Subcutaneous abdominal adipose tissue (tissue), 5 donors: ENCODE measurements at regions not wholly inside any gene's neighbourhood (a gene's known extent, or its start where the extent isn't known, plus 50 kb on each side); places are given as distances from the start of the nearest gene placed in this dataset.
"Not testable (repeated sequence)": the region's sequence is repeated elsewhere in the genome, so short reads cannot be mapped to it uniquely, and the experiment has no call there.

Experiments
- H3K27ac ChIP-seq: one replicate; pipeline ENCODE4 v1.7.0; 2013; ENCODE audit warnings: low read depth, mild to moderate bottlenecking, inconsistent platforms, low read length, moderate library complexity
- H3K27me3 ChIP-seq, 5 donors: one replicate each; pipeline ENCODE4 v1.7.0; 2013; ENCODE audit warnings: low read length in 5 of 5, inconsistent platforms in 1 of 5; ENCODE audit not compliant: control insufficient read depth in 5 of 5, insufficient read depth in 4 of 5
- H3K36me3 ChIP-seq, 5 donors: one replicate each; pipeline ENCODE4 v1.7.0; 2013; ENCODE audit warnings: low read length in 5 of 5; ENCODE audit not compliant: control insufficient read depth in 5 of 5, insufficient read depth in 5 of 5
- H3K4me1 ChIP-seq, 5 donors: one replicate each; pipeline ENCODE4 v1.7.0; 2013; ENCODE audit warnings: low read length in 5 of 5, mild to moderate bottlenecking in 3 of 5, moderate library complexity in 1 of 5; ENCODE audit not compliant: control insufficient read depth in 5 of 5, insufficient read depth in 5 of 5
- H3K4me3 ChIP-seq, 5 donors: one replicate each; pipeline ENCODE4 v1.7.0; 2013; ENCODE audit warnings: low read length in 5 of 5, low read depth in 1 of 5
- H3K9ac ChIP-seq, 5 donors: one replicate each; pipeline ENCODE4 v1.7.0; 2013; ENCODE audit warnings: low read length in 5 of 5, mild to moderate bottlenecking in 4 of 5, moderate library complexity in 3 of 5
- H3K9me3 ChIP-seq, 5 donors: one replicate each; pipeline ENCODE4 v1.7.0; 2013; ENCODE audit warnings: low read length in 5 of 5; ENCODE audit not compliant: control insufficient read depth in 5 of 5
- donor health status: healthy.
- donor health status: healthy.
- donor health status: healthy.
- donor health status: healthy.
- donor health status: healthy.

DNA sequence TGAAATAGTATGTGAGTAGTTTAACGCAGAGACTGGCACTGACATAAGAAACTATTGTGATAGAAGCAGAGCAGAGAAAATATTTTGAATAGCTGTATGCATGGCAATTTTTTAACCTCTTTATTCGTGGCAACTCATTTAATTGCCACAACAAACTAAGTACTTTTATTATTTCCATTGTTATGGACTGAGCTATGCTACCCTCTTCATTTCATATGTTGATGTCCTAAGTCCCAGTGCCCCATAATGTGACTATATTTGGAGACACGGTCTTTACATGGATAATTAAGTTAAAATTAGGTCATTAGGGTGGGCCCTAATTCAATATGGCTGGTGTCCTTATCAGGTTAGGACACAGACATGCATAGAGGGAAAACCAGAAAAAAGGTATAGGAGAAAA is 86.1 kb upstream of the PRSS3 start:
- no peaks in the 10 kb centered on the region for H3K4me1 ChIP-seq
- no peak overlapping the region for H3K27ac ChIP-seq
- H3K9me3 ChIP-seq = no peaks in the 10 kb centered on the region
- no peak overlapping the region for H3K4me3 ChIP-seq
- H3K27me3 ChIP-seq = no peaks in the 10 kb centered on the region
- no peaks in the 10 kb centered on the region for H3K36me3 ChIP-seq
- no peak overlapping the region for H3K9ac ChIP-seq

DNA sequence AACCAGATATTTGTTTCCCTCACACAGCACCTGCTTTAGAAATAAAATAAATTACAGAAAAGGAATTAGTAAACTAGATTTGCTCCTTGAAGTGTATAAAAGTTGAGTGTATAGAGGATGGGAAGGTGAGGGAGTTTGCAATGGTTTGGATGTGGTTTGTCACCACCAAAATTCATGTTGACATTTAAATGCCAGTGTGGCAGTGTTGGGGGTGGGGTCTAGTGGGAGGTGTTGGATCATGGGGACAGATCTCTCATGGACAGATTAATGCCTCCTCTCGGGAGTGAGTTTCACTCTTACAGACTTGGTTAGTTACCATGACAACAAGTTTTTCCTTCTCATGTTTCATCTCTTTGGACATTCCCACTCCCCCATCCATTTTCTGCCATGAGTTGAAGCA is 83.9 kb upstream of the PRSS3 start:
- not testable (repeated sequence) for H3K4me1 ChIP-seq, H3K9me3 ChIP-seq, H3K27me3 ChIP-seq, H3K9ac ChIP-seq, H3K27ac ChIP-seq, H3K4me3 ChIP-seq, H3K36me3 ChIP-seq

DNA sequence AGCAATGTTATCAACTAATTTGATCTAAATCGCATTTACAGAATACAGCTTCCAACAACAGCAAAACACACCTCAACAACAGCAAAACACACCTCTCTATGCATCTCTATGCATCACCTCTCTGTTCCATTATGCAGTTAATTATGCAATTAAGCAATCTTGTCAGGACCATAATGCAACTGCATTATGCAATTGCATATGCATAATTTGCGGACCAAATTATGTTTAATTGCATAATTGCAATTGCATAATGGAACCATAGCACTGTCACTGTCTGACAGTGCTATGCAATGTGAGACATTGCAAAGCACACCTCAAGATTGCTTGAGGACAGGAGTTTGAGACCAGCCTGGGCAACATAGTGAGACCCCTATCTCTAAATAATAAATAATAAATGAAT is 80.4 kb upstream of the PRSS3 start:
- Histone ChIP-seq H3K27me3 (no peaks in the 10 kb centered on the region), H3K4me3 (no peak overlapping the region), H3K9ac (no peak overlapping the region), H3K27ac (no peak overlapping the region), H3K36me3 (no peaks in the 10 kb centered on the region), H3K9me3 (no peaks in the 10 kb centered on the region), H3K4me1 (peaks cover 0 to 16% (median 4%) of the 10 kb centered on the region in 5 donors)

DNA sequence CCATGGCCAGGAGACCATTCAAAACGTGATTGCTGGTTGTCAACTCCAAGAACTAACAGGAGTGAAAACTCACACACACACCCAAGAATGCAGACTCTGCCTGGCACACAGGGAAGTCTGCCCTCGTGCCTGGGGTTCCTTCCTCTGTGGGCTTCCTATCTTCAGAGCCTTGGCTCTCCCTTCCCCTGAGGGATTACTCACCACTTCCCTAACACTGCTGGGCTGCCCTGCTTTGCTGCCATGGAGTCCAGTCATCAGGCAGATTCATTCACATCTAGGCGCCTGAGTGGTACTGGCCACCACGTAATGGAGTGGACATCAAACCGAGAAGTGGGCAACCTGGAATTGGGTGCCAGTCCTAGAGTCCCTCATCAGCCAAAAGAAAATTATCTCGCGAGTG is 76.4 kb upstream of the PRSS3 start:
- Histone ChIP-seq H3K4me1 (peaks cover 0 to 20% (median 9%) of the 10 kb centered on the region in 5 donors), H3K36me3 (no peaks in the 10 kb centered on the region), H3K27me3 (no peaks in the 10 kb centered on the region), H3K9ac (no peak overlapping the region), H3K27ac (no peak overlapping the region), H3K4me3 (no peak overlapping the region), H3K9me3 (no peaks in the 10 kb centered on the region)

DNA sequence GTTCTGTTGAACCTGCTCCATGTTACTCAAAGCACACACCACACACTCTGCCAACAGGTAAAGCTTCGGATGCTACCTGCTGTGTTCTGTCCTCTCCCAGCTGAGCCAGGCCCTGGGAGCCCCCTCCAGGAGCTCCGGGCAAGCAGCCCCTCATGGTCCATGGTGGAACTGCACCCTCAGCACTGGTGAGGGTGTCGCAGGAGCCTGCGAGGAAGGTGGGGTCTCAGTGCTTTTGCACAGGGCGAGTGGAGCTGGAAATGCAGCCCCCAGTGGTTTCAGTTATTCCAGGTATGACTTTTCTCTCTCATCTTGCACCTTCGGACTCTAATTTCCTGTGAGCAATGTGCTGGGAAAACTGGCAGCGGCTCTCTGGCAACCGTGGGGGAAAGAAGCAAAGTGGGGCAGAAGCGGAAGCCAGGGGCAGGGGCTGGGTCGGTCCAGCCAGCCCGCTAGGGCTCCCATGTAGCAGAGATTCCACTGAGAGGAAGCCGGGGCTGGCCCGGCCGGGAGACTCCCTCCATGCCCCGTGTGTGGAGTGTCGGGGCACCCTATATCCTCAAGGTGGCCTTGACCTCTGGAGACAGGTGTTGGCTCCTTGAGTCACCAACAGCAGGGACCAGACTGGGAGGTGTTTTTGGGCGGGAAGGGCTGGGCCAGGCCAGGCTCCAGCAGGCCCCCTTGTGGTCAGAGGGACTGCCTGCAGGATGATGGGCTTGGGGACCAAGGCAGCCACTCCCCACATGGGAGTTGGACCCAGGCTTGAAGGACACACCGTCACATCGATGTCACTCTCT is 75.6 kb upstream of the PRSS3 start:
- Histone ChIP-seq H3K36me3 (no peaks in the 10 kb centered on the region), H3K9me3 (no peaks in the 10 kb centered on the region), H3K9ac (no peak overlapping the region), H3K4me1 (peaks cover 0 to 20% (median 9%) of the 10 kb centered on the region in 5 donors), H3K27ac (no peak overlapping the region), H3K27me3 (no peaks in the 10 kb centered on the region), H3K4me3 (no peak overlapping the region)

DNA sequence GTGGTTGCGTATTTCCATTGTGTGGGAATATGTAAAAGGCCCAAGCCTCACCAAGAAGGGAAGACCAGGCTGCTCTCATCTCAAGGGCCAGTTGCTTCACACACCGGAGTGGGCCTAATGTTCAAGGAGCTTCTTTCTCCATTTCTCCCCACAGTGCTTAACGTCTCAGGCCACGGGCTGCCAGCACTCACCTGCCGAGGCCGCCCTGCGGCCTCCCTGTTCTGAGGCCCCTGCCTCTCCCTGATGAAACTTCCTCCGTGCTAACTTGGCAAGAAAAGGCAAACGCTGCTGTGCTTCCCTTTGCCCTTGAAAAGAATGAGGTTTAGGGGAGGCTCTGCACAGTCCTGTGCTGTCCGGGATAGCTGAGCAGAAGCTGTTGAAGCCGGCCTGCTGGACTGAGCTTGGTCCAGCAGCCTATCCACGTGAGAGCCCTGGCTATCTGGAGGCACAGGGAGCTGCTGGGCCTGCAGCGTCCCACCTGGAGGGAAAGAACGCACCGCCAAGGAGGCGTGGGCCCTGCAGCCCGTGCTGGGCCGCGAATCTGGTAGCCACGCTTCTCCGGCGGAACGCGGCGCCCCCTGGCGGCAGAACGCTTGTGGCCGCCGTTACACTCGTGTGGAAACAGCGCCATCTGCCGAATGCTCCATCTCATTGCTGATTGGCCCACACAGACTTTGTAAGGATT is 73.5 kb upstream of the PRSS3 start:
- Histone ChIP-seq H3K27ac (no peak overlapping the region), H3K4me3 (peak overlapping the region in 2 of 5 donors; percentile 2 to 37), H3K9me3 (peaks cover 0 to 4% (median 0%) of the 10 kb centered on the region in 5 donors), H3K9ac (peak overlapping the region in 1 of 5 donors; percentile 53), H3K27me3 (no peaks in the 10 kb centered on the region), H3K4me1 (peaks cover 0 to 20% (median 9%) of the 10 kb centered on the region in 5 donors), H3K36me3 (no peaks in the 10 kb centered on the region)

DNA sequence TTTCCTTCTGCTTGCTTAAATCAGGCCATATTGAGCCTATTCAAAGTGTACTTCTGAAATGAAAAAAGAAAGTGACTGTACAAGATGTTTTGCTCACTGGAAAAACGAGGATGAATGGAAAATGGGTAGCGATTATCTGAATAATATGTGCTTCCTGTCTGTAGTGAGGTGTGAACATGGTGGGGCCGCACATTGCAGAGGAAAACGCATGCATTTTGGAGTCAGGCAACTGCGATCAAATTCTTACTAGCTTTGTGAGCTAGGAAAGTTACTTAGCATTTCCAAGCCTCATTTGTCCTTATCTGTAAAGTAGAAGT is 73.0 kb upstream of the PRSS3 start:
- Histone ChIP-seq H3K27me3 (no peaks in the 10 kb centered on the region), H3K9ac (no peak overlapping the region), H3K4me3 (no peak overlapping the region), H3K4me1 (peaks cover 0 to 20% (median 9%) of the 10 kb centered on the region in 5 donors), H3K9me3 (peaks cover 0 to 4% (median 0%) of the 10 kb centered on the region in 5 donors), H3K36me3 (no peaks in the 10 kb centered on the region), H3K27ac (no peak overlapping the region)

DNA sequence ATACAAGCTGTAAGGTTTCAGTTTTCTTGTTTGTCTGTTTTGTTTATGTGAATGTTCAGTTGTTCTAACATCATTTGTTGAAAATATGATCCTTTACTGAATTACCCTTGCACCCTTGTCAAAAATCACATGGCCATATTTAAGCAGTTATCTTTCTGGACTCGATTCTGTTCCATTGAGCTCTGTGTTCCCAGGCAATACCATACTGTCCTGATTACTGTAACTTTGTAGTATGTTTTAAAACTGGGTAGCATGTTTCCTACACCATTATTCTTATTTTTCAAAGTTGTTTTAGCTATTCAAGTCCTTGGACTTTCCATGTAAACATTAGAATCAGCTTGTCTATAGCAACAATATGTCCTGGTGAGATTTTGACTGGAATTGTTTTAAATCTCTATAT is 66.7 kb upstream of the PRSS3 start:
- H3K9ac ChIP-seq = no peak overlapping the region
- H3K27me3 ChIP-seq = no peaks in the 10 kb centered on the region
- no peak overlapping the region for H3K4me3 ChIP-seq
- no peaks in the 10 kb centered on the region for H3K4me1 ChIP-seq
- peaks cover 0 to 7% (median 0%) of the 10 kb centered on the region in 5 donors for H3K9me3 ChIP-seq
- no peaks in the 10 kb centered on the region for H3K36me3 ChIP-seq
- H3K27ac ChIP-seq = no peak overlapping the region

DNA sequence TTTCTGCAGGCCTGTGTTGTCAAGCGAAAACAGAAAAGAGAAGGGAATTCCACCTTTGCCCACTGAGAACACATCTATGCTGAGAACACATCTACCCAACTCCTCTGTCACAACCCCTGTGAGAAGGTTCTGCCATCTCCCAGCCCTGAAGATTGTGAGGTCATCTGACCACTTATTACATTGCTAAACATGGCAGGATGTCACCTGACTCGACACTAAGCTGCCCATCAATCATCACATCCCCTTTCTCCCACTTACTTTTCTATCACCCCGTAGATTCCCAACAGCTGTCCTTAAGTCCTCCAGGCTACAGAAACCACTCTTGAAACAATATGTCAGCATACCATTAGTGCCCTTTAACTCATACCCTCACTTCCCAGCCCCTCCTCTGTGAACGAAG is 64.2 kb upstream of the PRSS3 start:
- H3K9ac ChIP-seq = no peak overlapping the region
- H3K4me1 ChIP-seq = peaks cover 0 to 10% (median 4%) of the 10 kb centered on the region in 5 donors
- no peaks in the 10 kb centered on the region for H3K27me3 ChIP-seq
- H3K27ac ChIP-seq = no peak overlapping the region
- H3K9me3 ChIP-seq = peaks cover 0 to 7% (median 0%) of the 10 kb centered on the region in 5 donors
- H3K4me3 ChIP-seq = no peak overlapping the region
- H3K36me3 ChIP-seq = no peaks in the 10 kb centered on the region

DNA sequence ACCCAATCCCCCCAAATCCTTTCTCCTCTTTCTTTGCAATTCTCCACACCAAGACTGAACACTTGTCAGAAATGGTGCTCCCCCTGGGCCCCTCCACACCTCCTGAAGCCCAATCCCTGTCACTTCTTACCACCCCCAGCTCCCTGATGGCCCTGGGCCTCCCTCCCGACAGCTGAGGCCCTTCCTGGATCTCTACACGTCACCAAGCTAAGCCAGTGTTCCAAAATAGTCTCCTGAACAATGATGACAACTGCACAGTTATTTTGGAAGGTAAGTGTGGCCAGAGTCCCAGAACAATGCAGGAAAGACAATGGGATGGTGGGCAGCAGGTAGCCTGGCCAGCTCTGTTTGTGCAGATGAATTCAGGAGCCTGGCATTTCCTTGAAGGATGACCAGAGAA is 63.7 kb upstream of the PRSS3 start:
- no peak overlapping the region for H3K27ac ChIP-seq

More for the DNA sequence above, 63.7 kb upstream of the PRSS3 start:
- Histone ChIP-seq H3K27me3 (no peaks in the 10 kb centered on the region), H3K4me3 (no peak overlapping the region), H3K4me1 (peaks cover 0 to 10% (median 4%) of the 10 kb centered on the region in 5 donors), H3K9me3 (peaks cover 0 to 5% (median 0%) of the 10 kb centered on the region in 5 donors), H3K9ac (no peak overlapping the region), H3K36me3 (no peaks in the 10 kb centered on the region)
